ENCODE measurements at regions not wholly inside any gene's neighbourhood (a gene's known extent, or its start where the extent isn't known, plus 50 kb on each side); places are given as distances from the start of the nearest gene placed in this dataset.

DNA sequence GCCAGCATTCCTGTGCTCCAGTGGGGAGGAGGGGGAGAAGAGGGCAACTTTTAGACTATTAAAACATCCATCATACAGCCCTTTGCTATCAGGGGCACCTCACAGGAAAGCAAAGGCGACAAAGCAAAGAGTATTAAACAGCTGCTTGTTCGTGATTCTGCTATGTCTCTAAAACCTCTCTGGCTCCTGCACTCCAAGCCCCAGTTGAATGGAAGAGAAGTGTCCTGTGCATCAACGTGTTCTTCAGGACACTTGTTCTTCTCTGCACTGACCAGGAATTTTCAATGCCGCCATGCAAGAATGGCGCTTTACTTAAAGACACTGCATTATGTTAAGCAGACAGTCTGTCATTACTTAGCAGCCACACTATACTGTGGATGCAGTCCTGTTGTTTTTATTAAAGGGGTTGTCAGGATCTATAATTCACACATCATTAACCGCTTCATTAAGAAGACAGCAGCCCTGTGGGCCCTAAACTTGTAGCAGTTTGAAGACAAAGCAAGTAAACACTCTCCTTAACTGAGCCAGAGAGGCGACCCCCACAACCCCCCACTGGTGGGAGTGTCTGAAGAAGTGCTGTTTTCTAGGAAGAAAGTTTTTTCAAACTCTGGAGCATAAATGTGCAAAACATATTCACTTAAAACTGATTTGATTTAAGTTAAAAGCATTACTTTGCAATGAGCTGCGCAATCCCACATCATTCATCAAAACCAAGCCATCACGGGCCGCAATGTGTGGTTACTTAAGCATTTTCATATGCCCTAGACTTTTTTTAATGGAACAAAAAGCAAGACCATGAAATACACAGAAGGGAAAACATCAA, 164.5 kb downstream of the ZNF608 start:
- no peaks in the 10 kb centered on the region for H3K27me3 ChIP-seq (replicated peaks)
- in situ Hi-C loops (cut with HindIII; ENCODE audit: low pct_ligation_motif_present, low sequenced_read_pairs) = no loop called here
- H3K36me3 ChIP-seq (replicated peaks) = no peaks in the 10 kb centered on the region
- no peak overlapping the region for H3K4me3 ChIP-seq (ENCODE audit: low read depth, low read length)
- no peak for DNase-seq
- TF ChIP-seq, protein P1, sequence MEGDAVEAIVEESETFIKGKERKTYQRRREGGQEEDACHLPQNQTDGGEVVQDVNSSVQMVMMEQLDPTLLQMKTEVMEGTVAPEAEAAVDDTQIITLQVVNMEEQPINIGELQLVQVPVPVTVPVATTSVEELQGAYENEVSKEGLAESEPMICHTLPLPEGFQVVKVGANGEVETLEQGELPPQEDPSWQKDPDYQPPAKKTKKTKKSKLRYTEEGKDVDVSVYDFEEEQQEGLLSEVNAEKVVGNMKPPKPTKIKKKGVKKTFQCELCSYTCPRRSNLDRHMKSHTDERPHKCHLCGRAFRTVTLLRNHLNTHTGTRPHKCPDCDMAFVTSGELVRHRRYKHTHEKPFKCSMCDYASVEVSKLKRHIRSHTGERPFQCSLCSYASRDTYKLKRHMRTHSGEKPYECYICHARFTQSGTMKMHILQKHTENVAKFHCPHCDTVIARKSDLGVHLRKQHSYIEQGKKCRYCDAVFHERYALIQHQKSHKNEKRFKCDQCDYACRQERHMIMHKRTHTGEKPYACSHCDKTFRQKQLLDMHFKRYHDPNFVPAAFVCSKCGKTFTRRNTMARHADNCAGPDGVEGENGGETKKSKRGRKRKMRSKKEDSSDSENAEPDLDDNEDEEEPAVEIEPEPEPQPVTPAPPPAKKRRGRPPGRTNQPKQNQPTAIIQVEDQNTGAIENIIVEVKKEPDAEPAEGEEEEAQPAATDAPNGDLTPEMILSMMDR (IDR thresholded peaks at IDR 0.05; ENCODE audit: low read depth, low read length, missing control alignments) = no peak
- no peak overlapping the region for H3K27ac ChIP-seq

DNA sequence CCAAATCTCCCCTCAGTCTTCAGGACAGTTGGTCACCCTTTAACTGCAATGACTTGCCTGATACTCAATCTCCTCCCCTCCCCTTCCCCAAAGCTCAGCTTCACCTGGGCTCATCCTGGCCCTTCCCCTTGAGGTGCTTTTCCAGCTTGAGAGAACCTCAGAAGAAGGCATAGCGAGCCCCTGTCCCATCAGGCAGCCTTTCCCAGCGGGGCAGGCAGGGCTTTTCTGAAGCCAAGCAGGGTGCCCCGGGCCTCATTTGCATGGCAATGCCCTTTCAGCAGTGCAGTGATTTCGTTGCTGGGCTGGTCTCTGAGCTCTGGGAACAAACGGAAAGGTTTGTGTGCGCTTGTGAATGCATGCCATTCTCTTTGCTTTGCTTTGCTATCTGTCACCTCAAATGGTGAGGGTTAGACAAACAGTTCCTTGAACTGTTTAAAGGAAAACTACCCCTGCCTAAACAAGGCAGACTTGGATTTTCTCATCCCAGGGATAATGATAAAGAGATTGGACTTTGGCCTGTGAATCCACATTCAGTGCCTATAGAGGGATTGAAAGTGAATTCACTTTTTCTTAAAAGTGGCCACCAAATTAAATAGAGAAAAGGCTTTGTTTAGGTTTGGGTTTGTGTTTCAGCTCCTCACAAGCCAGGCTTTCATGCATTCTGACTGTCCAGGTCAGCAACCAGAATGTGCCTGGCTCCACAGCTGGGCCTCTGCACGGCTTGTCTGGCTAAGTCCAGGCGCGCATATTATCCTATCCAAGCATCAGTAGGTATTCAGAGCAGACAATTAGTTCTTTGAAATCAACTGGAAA, 165.3 kb downstream of the ZNF608 start:
- TF ChIP-seq, protein P1 (IDR thresholded peaks at IDR 0.05; ENCODE audit: low read depth, low read length, missing control alignments) = no peak
- in situ Hi-C loops (cut with HindIII; ENCODE audit: low pct_ligation_motif_present, low sequenced_read_pairs) = no loop called here
- H3K27me3 ChIP-seq (replicated peaks) = no peaks in the 10 kb centered on the region

DNA sequence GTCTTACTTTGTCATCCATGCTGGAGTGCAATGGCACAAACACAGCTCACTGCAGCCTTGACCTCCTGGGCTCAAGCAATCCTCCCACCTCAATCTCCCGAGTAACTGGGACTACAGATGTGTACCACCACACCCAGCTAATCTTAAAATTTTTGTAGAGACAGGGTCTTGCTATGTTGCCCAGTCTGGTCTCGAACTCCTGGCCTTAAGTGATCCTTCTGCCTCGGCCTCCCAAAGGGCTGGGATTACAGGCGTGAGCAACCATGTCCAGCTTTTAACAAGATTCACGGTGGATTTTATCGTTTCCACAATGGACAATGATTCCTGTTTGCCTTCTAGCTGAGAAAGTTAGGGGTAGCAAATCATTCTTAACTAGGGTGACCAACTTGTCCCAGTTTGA, 165.9 kb downstream of the ZNF608 start:
- Histone ChIP-seq H3K27ac (no peak overlapping the region), H3K36me3 (replicated peaks) (no peaks in the 10 kb centered on the region), H3K27me3 (replicated peaks) (no peaks in the 10 kb centered on the region), H3K4me3 (ENCODE audit: low read depth, low read length) (no peak overlapping the region)
- TF ChIP-seq, protein P1 (IDR thresholded peaks at IDR 0.05; ENCODE audit: low read depth, low read length, missing control alignments) = no peak
- in situ Hi-C loops (cut with HindIII; ENCODE audit: low pct_ligation_motif_present, low sequenced_read_pairs) = no loop called here
- no peak for DNase-seq

More for the DNA sequence above, 165.3 kb downstream of the ZNF608 start:
- no peak overlapping the region for H3K27ac ChIP-seq
- DNase-seq = peak; percentile 24
- no peaks in the 10 kb centered on the region for H3K36me3 ChIP-seq (replicated peaks)
- no peak overlapping the region for H3K4me3 ChIP-seq (ENCODE audit: low read depth, low read length)

DNA sequence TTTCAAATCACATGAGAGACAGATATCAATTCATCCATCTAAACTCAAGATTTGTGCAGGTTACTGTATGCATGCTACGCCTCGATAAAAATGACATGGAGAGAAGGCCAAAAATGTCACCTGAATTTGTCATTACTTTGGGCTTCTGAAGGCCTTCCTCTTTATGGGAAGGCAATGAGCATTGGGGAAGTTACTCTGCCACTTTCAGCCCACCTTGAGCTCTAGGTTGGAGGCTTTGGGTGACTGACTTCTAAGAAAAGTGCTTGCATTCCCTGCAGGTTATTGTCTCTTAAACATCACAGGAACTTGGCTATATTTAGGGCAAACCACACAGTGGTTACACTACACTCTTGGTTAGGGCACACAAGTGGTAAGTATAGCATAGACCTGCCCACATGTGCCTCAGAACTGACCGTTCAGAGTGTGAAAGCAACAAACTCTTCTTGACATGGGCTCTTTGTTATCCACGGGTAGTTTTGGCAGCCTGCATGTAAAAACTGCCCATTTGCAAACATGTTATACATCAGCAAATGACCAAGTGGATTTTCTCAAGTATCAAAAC, 169.5 kb downstream of the ZNF608 start:
- TF ChIP-seq, protein P1 (IDR thresholded peaks at IDR 0.05; ENCODE audit: low read depth, low read length, missing control alignments) = no peak
- no peak for DNase-seq
- Histone ChIP-seq H3K4me3 (ENCODE audit: low read depth, low read length) (no peak overlapping the region), H3K27ac (no peak overlapping the region), H3K36me3 (replicated peaks) (no peaks in the 10 kb centered on the region), H3K27me3 (replicated peaks) (no peaks in the 10 kb centered on the region)
- in situ Hi-C loops (cut with HindIII; ENCODE audit: low pct_ligation_motif_present, low sequenced_read_pairs) = no loop called here

DNA sequence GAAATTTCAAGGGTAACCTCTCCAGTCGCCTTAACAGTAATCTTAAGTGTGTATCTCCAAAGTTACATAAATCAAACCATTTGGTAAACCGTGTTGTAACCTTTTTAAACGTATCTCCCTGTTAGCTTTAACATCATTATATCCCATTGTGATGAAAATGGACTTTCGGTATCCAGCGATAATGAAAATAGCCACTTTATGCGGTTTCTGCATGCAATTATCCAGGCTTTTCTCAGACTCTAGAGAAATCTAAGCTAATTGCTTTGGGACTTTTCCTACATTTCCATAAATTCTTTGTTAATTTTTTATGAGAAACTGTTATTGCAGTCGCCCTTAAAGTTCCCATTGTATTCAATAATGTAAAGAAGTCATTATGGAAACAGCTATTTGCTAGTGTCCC, 170.7 kb downstream of the ZNF608 start:
- no peaks in the 10 kb centered on the region for H3K36me3 ChIP-seq (replicated peaks)
- no peak overlapping the region for H3K27ac ChIP-seq
- H3K27me3 ChIP-seq (replicated peaks) = no peaks in the 10 kb centered on the region
- H3K4me3 ChIP-seq (ENCODE audit: low read depth, low read length) = no peak overlapping the region
- TF ChIP-seq, protein P1 (IDR thresholded peaks at IDR 0.05; ENCODE audit: low read depth, low read length, missing control alignments) = no peak
- in situ Hi-C loops (cut with HindIII; ENCODE audit: low pct_ligation_motif_present, low sequenced_read_pairs) = no loop called here
- DNase-seq = no peak
